GM06990 (cell line): ENCODE measurements at regions not wholly inside any gene's neighbourhood (a gene's known extent, or its start where the extent isn't known, plus 50 kb on each side); places are given as distances from the start of the nearest gene placed in this dataset.
A peak's percentile ranks its signal among the peaks of the same experiment; 100 is the strongest.

Experiments
- DNase-seq: peaks from one replicate; pipeline ENCODE4 v3.0.0-alpha.2; 2011; ENCODE audit not compliant: insufficient read length; ENCODE audit errors: extremely low read depth
- H3K27me3 ChIP-seq: replicated peaks from 2 replicates; pipeline ENCODE4 v1.6.0; 2011; ENCODE audit warnings: low read length; ENCODE audit not compliant: control insufficient read depth, insufficient read depth
- H3K36me3 ChIP-seq: 2 replicates; pipeline ENCODE4 v1.5.1; 2011; ENCODE audit warnings: low read length; ENCODE audit not compliant: control insufficient read depth, insufficient read depth
- H3K4me3 ChIP-seq: replicated peaks from 2 replicates; pipeline ENCODE4 v1.5.1; 2011; ENCODE audit warnings: low read depth, mild to moderate bottlenecking, control low read depth, low read length
- CTCF ChIP-seq: IDR thresholded peaks from 2 replicates; pipeline ENCODE4 v1.5.1; 2011; ENCODE audit warnings: low read length, control low read depth, mild to moderate bottlenecking, inconsistent platforms; ENCODE audit not compliant: insufficient read depth, poor library complexity, severe bottlenecking

GRCh38 chr6:9520417-9521151 lies 894.3 kb downstream of the TFAP2A start:
- Histone ChIP-seq H3K4me3 (no peak overlapping the region; the same call in 1 of the 2 replicates), H3K36me3 (no peaks in the 10 kb centered on the region), H3K27me3 (no peaks in the 10 kb centered on the region)
- no peak for TF ChIP-seq CTCF
- peak; percentile 66 for DNase-seq

- Histone ChIP-seq H3K4me3 (no peak overlapping the region), H3K36me3 (no peaks in the 10 kb centered on the region), H3K27me3 (no peaks in the 10 kb centered on the region)
- no peak for DNase-seq
- TF ChIP-seq CTCF: no peak
Observed at GRCh38 chr6:9518431-9518830, 896.4 kb downstream of the TFAP2A start.

- no peaks in the 10 kb centered on the region for H3K27me3 ChIP-seq
- TF ChIP-seq CTCF: no peak
- no peak for DNase-seq
Observed at GRCh38 chr6:9517806-9518205, 897.1 kb downstream of the TFAP2A start.

GRCh38 chr6:9515633-9516606 lies 899.0 kb downstream of the TFAP2A start:
- Histone ChIP-seq H3K4me3 (no peak overlapping the region), H3K36me3 (no peaks in the 10 kb centered on the region), H3K27me3 (no peaks in the 10 kb centered on the region)
- no peak for DNase-seq
- no peak for TF ChIP-seq CTCF

More at GRCh38 chr6:9517806-9518205, 897.1 kb downstream of the TFAP2A start:
- Histone ChIP-seq H3K4me3 (no peak overlapping the region), H3K36me3 (no peaks in the 10 kb centered on the region)

GRCh38 chr6:9514146-9514545 lies 900.7 kb downstream of the TFAP2A start:
- H3K36me3 ChIP-seq: no peaks in the 10 kb centered on the region
- no peak for DNase-seq
- no peak for TF ChIP-seq CTCF
- no peak overlapping the region for H3K4me3 ChIP-seq
- H3K27me3 ChIP-seq: no peaks in the 10 kb centered on the region
